H1 (cell line): ENCODE measurements at regions not wholly inside any gene's neighbourhood (a gene's known extent, or its start where the extent isn't known, plus 50 kb on each side); places are given as distances from the start of the nearest gene placed in this dataset.

ENCODE experiments used
- CREB1 ChIP-seq: IDR thresholded peaks from 2 replicates; pipeline ENCODE4 v1.6.1; 2012; ENCODE audit warnings: inconsistent platforms
- EZH2 ChIP-seq: fragments of 200-600 bp; sonication (generic); IDR thresholded peaks from 2 replicates; pipeline ENCODE4 v1.7.1; 2012; ENCODE audit warnings: low read depth, mild to moderate bottlenecking, moderate library complexity, low read length, inconsistent platforms; ENCODE audit not compliant: severe bottlenecking

- TF ChIP-seq CREB1 (no peak), EZH2 (no peak)
These were observed 130.9 kb upstream of the NUDT12 start (continued) for GRCh38 chr5:103693517-103693916.
